ENCODE measurements at regions not wholly inside any gene's neighbourhood (a gene's known extent, or its start where the extent isn't known, plus 50 kb on each side); places are given as distances from the start of the nearest gene placed in this dataset.
"Not testable (repeated sequence)": the region's sequence is repeated elsewhere in the genome, so short reads cannot be mapped to it uniquely, and the experiment has no call there.

DNA sequence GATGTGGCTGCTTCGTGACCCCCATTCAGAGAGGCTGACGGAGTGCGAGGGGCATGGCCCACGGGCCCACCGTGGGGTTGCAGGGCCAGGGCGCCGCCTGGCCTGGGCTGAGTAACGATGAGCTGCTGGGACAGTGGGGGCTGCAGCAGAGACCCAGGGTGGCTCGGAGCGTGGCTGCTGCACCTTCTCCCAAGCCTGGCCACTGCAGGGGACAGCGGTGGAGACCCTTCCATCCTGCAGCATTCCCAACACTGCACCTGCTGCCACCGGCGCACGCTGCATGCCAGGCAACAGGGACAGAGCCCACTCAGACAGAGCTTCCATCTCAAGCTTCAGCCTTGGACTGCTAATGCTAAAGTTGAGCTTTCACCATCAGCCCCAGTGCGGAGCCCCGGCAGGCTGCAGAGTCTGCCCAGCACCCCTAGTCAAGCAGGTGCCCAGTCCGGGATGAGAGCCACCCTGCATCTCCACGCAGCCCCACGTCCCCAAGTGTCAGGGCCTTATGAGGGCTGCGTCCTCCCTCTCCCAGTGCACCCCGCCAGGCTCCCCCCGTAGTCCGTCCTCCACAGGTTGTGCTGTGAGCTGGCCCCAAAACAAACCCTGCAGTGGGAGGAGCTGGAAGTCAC, 89.4 kb upstream of the AFDN start:
- DNase-seq, result no peak

- DNase-seq, result no peak
Observed at GRCh38 chr6:167738386-167738785, 88.3 kb upstream of the AFDN start.

- no peak for DNase-seq
Observed at GRCh38 chr6:167739721-167740475, 86.8 kb upstream of the AFDN start.

DNA sequence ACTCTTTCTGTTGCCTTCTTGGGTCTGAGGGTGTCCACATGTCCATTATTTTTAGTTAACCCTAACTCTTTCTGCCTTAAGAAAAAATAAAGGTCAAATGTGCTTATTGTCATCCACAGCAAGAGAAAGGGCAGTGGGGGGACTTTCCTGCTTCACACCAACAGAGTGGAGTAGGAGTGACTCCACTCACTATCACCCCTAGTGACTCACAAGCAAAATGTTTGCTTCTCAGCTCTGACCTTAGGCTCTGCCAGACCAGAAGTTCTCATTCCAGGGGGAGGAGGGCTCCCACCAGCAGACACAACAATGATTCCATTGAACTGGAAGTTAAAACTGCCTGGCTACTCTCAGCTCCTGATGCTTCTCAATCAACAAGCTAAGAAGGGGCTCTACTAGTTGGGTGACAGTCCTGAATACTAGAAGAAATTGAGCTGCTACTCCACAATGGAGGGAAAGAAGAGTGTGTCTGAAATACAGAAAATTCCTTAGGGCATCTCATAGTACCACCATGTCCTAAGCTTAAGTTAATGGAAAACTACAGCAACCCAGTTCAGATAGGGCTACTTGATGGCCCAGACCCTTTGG, 83.9 kb upstream of the AFDN start:
- DNase-seq, result no peak

- no peak for DNase-seq
Observed at GRCh38 chr6:167744681-167745669, 81.7 kb upstream of the AFDN start.

DNA sequence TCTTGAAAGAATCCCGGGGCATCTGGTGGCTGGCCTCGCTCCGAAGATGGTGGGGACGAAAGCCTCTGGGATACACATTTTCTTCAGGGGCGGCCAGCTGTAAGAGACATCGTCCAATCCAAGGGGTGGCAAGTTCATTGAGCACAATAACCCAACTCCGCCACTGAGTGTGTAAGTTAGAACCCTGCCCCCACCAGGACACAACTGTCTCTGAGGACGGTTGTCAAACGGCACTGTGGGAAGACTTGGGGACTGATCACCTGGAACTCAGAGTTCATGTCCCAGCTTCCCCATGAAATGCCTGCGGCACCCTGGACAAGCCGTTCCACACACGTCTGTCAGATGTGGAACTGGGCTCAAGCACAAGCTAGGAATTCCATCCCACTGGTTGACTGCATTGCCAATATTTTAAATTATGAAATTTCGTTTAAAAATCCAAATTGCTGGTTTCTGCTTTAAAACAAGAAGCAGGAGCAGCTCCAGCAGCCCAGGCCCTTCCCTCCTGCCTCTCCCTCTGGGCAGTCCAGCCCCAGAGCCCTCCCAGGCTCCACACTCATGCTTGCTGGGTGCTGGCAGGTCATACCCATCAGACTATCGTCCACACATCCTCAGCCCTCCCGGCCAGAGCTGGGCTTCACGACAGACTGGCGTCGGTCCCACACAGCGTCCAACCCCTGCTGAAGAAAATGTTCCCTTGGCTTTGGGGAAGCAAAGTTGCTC, 80.9 kb upstream of the AFDN start:
- no peak for DNase-seq

GRCh38 chr6:167746390-167746907, 80.3 kb upstream of the AFDN start:
- DNase-seq, result no peak

DNA sequence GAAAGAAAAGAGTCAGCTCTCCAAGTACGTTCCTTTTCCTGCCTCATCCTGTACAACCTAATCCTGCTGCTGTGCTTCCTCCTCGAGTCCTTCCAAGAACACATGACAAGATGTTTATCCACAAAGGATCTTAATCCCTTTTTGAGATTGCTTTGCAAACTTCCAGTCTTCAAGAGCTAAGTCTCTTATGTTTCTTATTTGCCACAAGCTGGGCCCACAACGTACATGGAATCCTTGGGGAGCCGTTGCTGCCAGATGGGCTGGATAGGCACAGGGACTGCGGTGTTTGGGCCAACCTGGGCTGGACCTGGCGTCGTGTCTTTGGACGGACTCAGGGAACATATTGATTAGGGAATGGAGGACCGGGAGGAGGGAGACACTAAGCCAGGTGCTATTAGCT, 79.7 kb upstream of the AFDN start:
- no peak for DNase-seq

DNA sequence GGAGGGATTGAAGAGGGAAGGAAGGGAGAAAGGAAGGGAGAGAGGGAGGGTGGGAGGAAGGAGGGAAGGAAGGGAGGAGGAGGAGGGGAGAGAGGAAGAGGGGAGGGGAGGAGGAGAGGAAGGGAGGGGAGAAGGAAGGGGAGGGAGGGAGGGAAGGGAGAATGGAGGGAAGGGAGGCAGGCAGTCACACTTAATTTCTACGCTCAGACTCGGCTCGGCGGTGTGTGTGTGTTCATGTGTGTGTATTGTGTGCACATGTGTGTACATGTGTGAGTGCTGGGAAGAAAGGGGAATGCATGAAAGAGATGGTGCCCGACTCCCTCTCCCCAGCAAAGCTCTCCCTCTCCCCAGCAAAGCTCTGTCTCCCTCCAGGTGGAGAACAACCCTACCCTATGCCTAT, 79.1 kb upstream of the AFDN start:
- no peak for DNase-seq

DNA sequence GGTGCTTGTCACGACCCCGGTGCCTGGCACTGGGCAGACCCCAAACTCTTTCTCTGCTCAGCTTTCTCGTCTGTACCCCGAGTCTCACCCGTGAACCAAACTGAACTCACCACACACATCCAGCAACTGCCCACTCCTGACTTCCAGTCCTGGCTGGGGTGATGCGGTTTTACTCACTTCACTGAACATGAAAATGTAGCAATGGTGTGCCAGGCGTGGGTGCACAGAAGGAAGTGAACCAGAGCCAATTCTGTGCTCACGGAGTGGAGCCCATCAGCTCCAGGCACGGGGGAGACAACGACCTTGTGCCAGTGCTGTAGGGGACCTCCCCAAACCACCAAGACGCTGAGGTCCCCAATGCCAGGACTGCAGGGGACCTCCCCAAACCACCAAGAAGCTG, 78.7 kb upstream of the AFDN start:
- DNase-seq, result no peak

- DNase-seq, result no peak
Observed at GRCh38 chr6:167748458-167749379, 78.0 kb upstream of the AFDN start.

DNA sequence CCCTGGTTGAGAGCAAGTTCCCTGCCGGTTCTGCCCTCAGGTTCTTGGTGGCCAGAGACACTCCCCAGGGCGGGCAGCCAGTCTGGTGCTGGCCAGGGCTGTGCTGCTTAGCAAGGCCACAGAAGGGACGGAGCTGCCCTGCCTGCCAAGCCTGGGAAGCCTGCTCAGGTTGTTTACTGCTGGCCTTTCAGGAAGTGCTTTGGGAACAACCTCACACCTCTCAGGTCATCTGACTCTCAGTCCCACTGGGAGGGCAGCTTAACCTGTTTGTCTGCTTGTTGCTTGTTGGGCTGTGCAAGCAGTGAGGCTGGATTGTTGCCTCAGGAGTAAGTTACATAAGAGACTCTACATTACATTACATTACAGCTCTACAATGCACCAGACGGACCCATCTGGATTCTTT, 75.8 kb upstream of the AFDN start:
- DNase-seq, result no peak

GRCh38 chr6:167751579-167752115, 75.1 kb upstream of the AFDN start:
- DNase-seq, result no peak

GRCh38 chr6:167753281-167753680, 73.4 kb upstream of the AFDN start:
- DNase-seq, result not testable (repeated sequence)

- no peak for DNase-seq
Observed at GRCh38 chr6:167754691-167755090, 72.0 kb upstream of the AFDN start.

- no peak for DNase-seq
Observed at GRCh38 chr6:167755461-167755860, 71.2 kb upstream of the AFDN start.

DNA sequence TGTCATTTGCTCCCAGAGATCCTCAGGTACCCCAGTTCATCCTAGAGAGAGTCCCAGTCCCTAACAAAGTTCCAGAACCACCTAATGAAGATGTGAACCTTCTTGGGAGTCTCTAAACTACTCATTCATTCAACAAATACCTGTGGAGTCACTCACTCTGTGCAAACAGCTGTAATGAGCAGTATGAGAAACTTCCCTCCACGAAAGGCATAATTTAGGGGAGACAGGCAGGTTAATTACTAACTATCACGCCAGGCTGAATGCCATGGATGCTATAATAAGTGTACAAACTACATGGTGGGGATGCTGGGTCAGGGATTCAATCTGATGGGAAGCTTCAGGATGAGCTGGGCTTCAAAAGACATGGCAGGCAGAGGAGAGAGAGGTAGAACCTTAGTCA, 70.1 kb upstream of the AFDN start:
- DNase-seq, result no peak

GRCh38 chr6:167757249-167757648, 69.5 kb upstream of the AFDN start:
- DNase-seq, result no peak

- no peak for DNase-seq
Observed at GRCh38 chr6:167757821-167758220, 68.9 kb upstream of the AFDN start.

DNA sequence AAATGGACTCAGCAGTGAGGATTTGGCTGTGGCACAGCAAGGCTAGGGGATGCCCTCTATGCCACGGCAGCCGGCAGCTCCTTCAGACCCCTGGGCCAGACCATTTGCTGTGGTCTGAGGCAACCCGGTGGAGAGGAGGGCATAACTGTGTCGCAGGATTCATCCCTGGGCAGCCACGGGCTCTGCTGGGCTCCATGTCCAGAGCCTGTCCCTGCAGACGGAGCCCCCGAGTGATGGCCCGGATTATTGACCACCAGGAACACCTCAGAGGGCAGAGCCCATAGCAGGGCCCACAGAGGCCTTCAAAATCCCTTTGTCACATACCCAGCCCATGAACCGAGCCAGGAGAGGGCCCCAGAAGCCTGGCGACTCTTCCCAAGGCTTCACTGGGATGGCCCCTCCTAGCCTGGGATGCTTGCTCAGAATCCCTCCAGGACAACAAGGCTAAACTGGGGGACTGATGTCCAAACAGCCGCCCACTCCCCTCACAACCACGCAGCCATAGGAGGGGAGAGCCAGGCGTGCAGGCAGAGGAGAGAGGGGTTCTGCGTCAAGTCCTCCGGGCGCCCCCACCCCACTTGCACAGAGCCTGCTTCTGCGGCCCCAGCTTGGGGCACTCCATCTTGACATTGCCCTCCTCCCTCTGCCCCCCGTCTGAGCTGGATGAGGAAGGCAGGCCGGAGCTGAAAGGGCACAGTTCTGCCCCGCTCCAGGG, 68.2 kb upstream of the AFDN start:
- DNase-seq, result no peak

Data from NCI-H446 treated with DMSO at 0.1 percent for 48 hours (cell line).